HCT116 (cell line): ENCODE measurements at regions not wholly inside any gene's neighbourhood (a gene's known extent, or its start where the extent isn't known, plus 50 kb on each side); places are given as distances from the start of the nearest gene placed in this dataset.

Experiments
- ATAC-seq: fragments of 200-7000 bp; cut with Tn5 transposase; 2 replicates; pipeline ENCODE4 v1.9.1; 2020; ENCODE audit warnings: mild to moderate bottlenecking, moderate library complexity
- BruUV-seq: library from RNA; stranded (reverse); fragments of 400-500 nt; replicated peaks from 2 replicates; lab custom pipeline; 2021; lab: Mats Ljungman, UMichigan
- CTCF ChIA-PET: fragments of 300-600 bp; sonication (Branson Sonifier 250); formaldehyde crosslinking; loops from one replicate; lab custom pipeline; 2021; ENCODE audit warnings: antibody characterized with exemption; lab: Charles Lee
- POLR2A ChIA-PET: fragments of 300-600, 350-600 bp; sonication (Branson Sonifier 250); formaldehyde crosslinking; loops from one replicate; lab custom pipeline; 2021; ENCODE audit warnings: antibody characterized with exemption; lab: Charles Lee
- RAD21 ChIA-PET, 2 experiments: fragments of 300-600 bp; sonication (Branson Sonifier 250); formaldehyde crosslinking; loops; one replicate each; lab custom pipeline; 2023; ENCODE audit warnings: low total read pairs in 2 of 2; ENCODE audit not compliant: uncharacterized antibody in 2 of 2, unreplicated experiment in 2 of 2, low non-redundant PET in 1 of 2; lab: Charles Lee
- DNase-seq: peaks from one replicate; pipeline ENCODE4 v3.0.0-alpha.2; 2010; ENCODE audit warnings: low read depth, low spot score
- H2AFZ ChIP-seq: fragments of 200-600 bp; shearing (Covaris generic), sonication (generic); 2 replicates; pipeline ENCODE4 v1.6.1; 2017; ENCODE audit warnings: low read depth, mixed run types, mixed read lengths, antibody characterized with exemption, low read length; ENCODE audit not compliant: poor library complexity, severe bottlenecking
- H3K27ac ChIP-seq: 2 replicates; pipeline ENCODE4 v1.5.1; 2012; ENCODE audit warnings: low read depth, low read length
- H3K27me3 ChIP-seq: fragments of 200-600 bp; sonication (generic); 2 replicates; pipeline ENCODE4 v1.6.1; 2016; ENCODE audit warnings: mixed run types, low read length, mixed read lengths; ENCODE audit not compliant: insufficient read depth
- H3K36me3 ChIP-seq, 2 experiments: fragments of 200-500 bp in 1 of 2; fragments of 200-600 bp in 1 of 2; sonication (Bioruptor generic) in 1 of 2; sonication (generic) in 1 of 2; 2 replicates each; pipeline versions ENCODE4 v1.5.1 to v1.6.1; 2014 to 2016; ENCODE audit warnings: low read length in 2 of 2, inconsistent platforms in 1 of 2, mixed read lengths in 1 of 2, mixed run types in 1 of 2; ENCODE audit not compliant: insufficient read depth in 2 of 2, control insufficient read depth in 1 of 2
- H3K4me1 ChIP-seq, 2 experiments: fragments of 200-600 bp in 1 of 2; sonication (generic) in 1 of 2; 2 replicates each; pipeline versions ENCODE4 v1.5.1 to v1.6.1; 2012 to 2017; ENCODE audit warnings: low read length in 2 of 2, inconsistent platforms in 1 of 2, mild to moderate bottlenecking in 1 of 2, mixed read lengths in 1 of 2, mixed run types in 1 of 2, moderate library complexity in 1 of 2; ENCODE audit not compliant: insufficient read depth in 2 of 2, control insufficient read depth in 1 of 2
- H3K4me2 ChIP-seq: fragments of 200-600 bp; sonication (generic); 2 replicates; pipeline ENCODE4 v1.6.1; 2017; ENCODE audit warnings: mixed run types, low read length, mixed read lengths
- H3K4me3 ChIP-seq, 2 experiments: fragments of 200-600 bp in 1 of 2; sonication (generic) in 1 of 2; replicated peaks in 1 of 2; 2 replicates each; pipeline ENCODE4 v1.5.1; 2011 to 2016; ENCODE audit warnings: low read length in 2 of 2, control low read depth in 1 of 2, low read depth in 1 of 2, mild to moderate bottlenecking in 1 of 2, mixed read lengths in 1 of 2, mixed run types in 1 of 2
- H3K79me2 ChIP-seq: fragments of 200-600 bp; sonication (generic); 2 replicates; pipeline ENCODE4 v1.6.1; 2017; ENCODE audit warnings: mild to moderate bottlenecking, mixed run types, low read length, moderate library complexity, mixed read lengths; ENCODE audit not compliant: insufficient read depth
- H3K9ac ChIP-seq: fragments of 200-600 bp; sonication (generic); 2 replicates; pipeline ENCODE4 v1.6.1; 2016; ENCODE audit warnings: low read length, mixed read lengths
- H3K9me2 ChIP-seq: fragments of 200-600 bp; sonication (generic), shearing (Covaris generic); 2 replicates; pipeline ENCODE4 v1.6.1; 2017; ENCODE audit warnings: mixed run types, mild to moderate bottlenecking, moderate library complexity; ENCODE audit not compliant: insufficient read depth
- H3K9me3 ChIP-seq, 2 experiments: fragments of 200-500 bp in 1 of 2; fragments of 200-600 bp in 1 of 2; sonication (Bioruptor generic) in 1 of 2; sonication (generic) in 1 of 2; 2 replicates each; pipeline ENCODE4 v1.6.1; 2014 to 2017; ENCODE audit warnings: low read length in 2 of 2, mixed read lengths in 2 of 2, inconsistent platforms in 1 of 2, low read depth in 1 of 2, mild to moderate bottlenecking in 1 of 2, mixed run types in 1 of 2, moderate library complexity in 1 of 2; ENCODE audit not compliant: control insufficient read depth in 1 of 2, insufficient read depth in 1 of 2
- H4K20me1 ChIP-seq: fragments of 200-600 bp; sonication (generic), shearing (Covaris generic); 2 replicates; pipeline ENCODE4 v1.6.1; 2017; ENCODE audit warnings: mixed run types, mild to moderate bottlenecking, moderate library complexity; ENCODE audit not compliant: insufficient read depth
- CBX3 ChIP-seq: IDR thresholded peaks from 2 replicates; pipeline ENCODE4 v1.6.1; 2012; ENCODE audit warnings: low read depth
- CEBPB ChIP-seq: IDR thresholded peaks from 2 replicates; pipeline ENCODE4 v1.6.1; 2012; ENCODE audit warnings: low read depth
- CTCF ChIP-seq, 3 experiments: fragments of 200-600 bp in 1 of 3; sonication (generic) in 1 of 3; IDR thresholded peaks in 2 of 3; conservative IDR thresholded peaks in 1 of 3; 2 replicates each; pipeline ENCODE4 v1.5.1; 2012 to 2017; ENCODE audit warnings: low read depth in 2 of 3, low read length in 2 of 3, antibody characterized with exemption in 1 of 3, borderline replicate concordance in 1 of 3, control low read depth in 1 of 3, mild to moderate bottlenecking in 1 of 3, mixed read lengths in 1 of 3, mixed run types in 1 of 3, moderate library complexity in 1 of 3; ENCODE audit not compliant: insufficient read depth in 1 of 3
- EGR1 ChIP-seq: IDR thresholded peaks from 2 replicates; pipeline ENCODE4 v1.6.1; 2012; ENCODE audit warnings: low read depth
- ELF1 ChIP-seq: IDR thresholded peaks from 2 replicates; pipeline ENCODE4 v1.6.1; 2012; ENCODE audit warnings: low read depth, borderline replicate concordance
- EZH2 ChIP-seq: fragments of 200-600 bp; sonication (generic); IDR thresholded peaks from 2 replicates; pipeline ENCODE4 v1.6.1; 2017; ENCODE audit warnings: antibody characterized with exemption, mixed run types
- JUND ChIP-seq: IDR thresholded peaks from 2 replicates; pipeline ENCODE4 v1.6.1; 2012
- MAX ChIP-seq: IDR thresholded peaks from 2 replicates; pipeline ENCODE4 v1.6.1; 2012
- POLR2A ChIP-seq: IDR thresholded peaks from 2 replicates; pipeline ENCODE4 v1.7.0; 2011; ENCODE audit warnings: borderline replicate concordance; ENCODE audit not compliant: insufficient read depth, insufficient read length; ENCODE audit errors: extremely low read depth
- RAD21 ChIP-seq: IDR thresholded peaks from 2 replicates; pipeline ENCODE4 v1.6.1; 2012; ENCODE audit warnings: low read depth, mild to moderate bottlenecking
- SIN3A ChIP-seq: IDR thresholded peaks from 2 replicates; pipeline ENCODE4 v1.6.1; 2012; ENCODE audit warnings: low read depth
- SP1 ChIP-seq: IDR thresholded peaks from 2 replicates; pipeline ENCODE4 v1.6.1; 2012; ENCODE audit warnings: low read depth
- SRF ChIP-seq: IDR thresholded peaks from 2 replicates; pipeline ENCODE4 v1.6.1; 2012; ENCODE audit warnings: low read depth
- TCF7L2 ChIP-seq: IDR thresholded peaks from 2 replicates; pipeline ENCODE4 v1.7.0; 2011; ENCODE audit warnings: borderline replicate concordance, inconsistent platforms; ENCODE audit not compliant: insufficient read depth, insufficient read length; ENCODE audit errors: extremely low read depth
- ZBTB33 ChIP-seq: IDR thresholded peaks from 2 replicates; pipeline ENCODE4 v1.6.1; 2011; ENCODE audit warnings: mild to moderate bottlenecking, low read length, moderate library complexity; ENCODE audit not compliant: insufficient replicate concordance; ENCODE audit errors: extremely low read depth
- ZFX ChIP-seq: fragments of 450-650 bp; IDR thresholded peaks from 2 replicates; pipeline ENCODE4 v1.6.1; 2017
- intact Hi-C: fragments of 100-400 bp; cut with micrococcal nuclease; formaldehyde crosslinking; loops from 2 replicates; pipeline ENCODE4 v1.10.0; 2022
- TF ChIP-seq, protein P1 (sequence below): IDR thresholded peaks from 2 replicates; pipeline ENCODE4 v1.6.1; 2012

GRCh38 chr18:4801151-4801550, 346.0 kb upstream of the DLGAP1 start:
- BruUV-seq, result no TSS peak
- no peaks in the 10 kb centered on the region for H3K36me3 ChIP-seq
- no peaks in the 10 kb centered on the region for H3K79me2 ChIP-seq
- TF ChIP-seq, protein P1, sequence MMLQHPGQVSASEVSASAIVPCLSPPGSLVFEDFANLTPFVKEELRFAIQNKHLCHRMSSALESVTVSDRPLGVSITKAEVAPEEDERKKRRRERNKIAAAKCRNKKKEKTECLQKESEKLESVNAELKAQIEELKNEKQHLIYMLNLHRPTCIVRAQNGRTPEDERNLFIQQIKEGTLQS, result no peak
- TF ChIP-seq CTCF (IDR thresholded peaks at IDR 0.05 in 2 of 3, conservative IDR thresholded peaks at IDR 0.05 in 1 of 3; ENCODE audit: borderline replicate concordance in 1 of 3, insufficient read depth in 1 of 3, low read depth in 2 of 3, low read length in 2 of 3) (no peak), CEBPB (no peak), EGR1 (no peak), TCF7L2 (no peak), SP1 (no peak), ZBTB33 (no peak), RAD21 (no peak), EZH2 (no peak), SIN3A (no peak), MAX (no peak), CBX3 (no peak), SRF (no peak), ELF1 (no peak), JUND (no peak), POLR2A (no peak), ZFX (no peak)
- TF ChIP-seq, all 23 proteins: peak for 0
- Histone ChIP-seq H3K4me1 (no peaks in the 10 kb centered on the region), H3K9me2 (no peaks in the 10 kb centered on the region), H3K4me3 (no peak overlapping the region), H3K9me3 (peaks cover 6 to 34% of the 10 kb centered on the region in 2 experiments; a peak in 3 of 4 replicates), H3K27me3 (no peaks in the 10 kb centered on the region), H4K20me1 (no peaks in the 10 kb centered on the region), H3K4me2 (no peak overlapping the region), H2AFZ (no peak overlapping the region), H3K27ac (no peak overlapping the region), H3K9ac (no peak overlapping the region)
- intact Hi-C loops, result no loop called here
- RAD21 ChIA-PET, result no interaction called here
- ATAC-seq (no peak), DNase-seq (no peak)
- POLR2A ChIA-PET, result no interaction called here
- CTCF ChIA-PET, result no interaction called here
